H1 (cell line): ENCODE measurements at regions not wholly inside any gene's neighbourhood (a gene's known extent, or its start where the extent isn't known, plus 50 kb on each side); places are given as distances from the start of the nearest gene placed in this dataset.

Experiments
- CTCF ChIA-PET: fragments of 300-600 bp; sonication (Branson Sonifier 250); formaldehyde crosslinking; loops from one replicate; lab custom pipeline; 2021; ENCODE audit not compliant: partially characterized antibody; lab: Charles Lee
- POLR2A ChIA-PET: fragments of 300-600 bp; sonication (Branson Sonifier 250); formaldehyde crosslinking; loops from one replicate; lab custom pipeline; 2021; ENCODE audit warnings: inconsistent platforms; ENCODE audit not compliant: partially characterized antibody; lab: Charles Lee
- DNase-seq, 2 experiments: peaks; one replicate each; pipeline versions ENCODE4 v3.0.0 to v3.0.0-alpha.2; 2010 to 2022; ENCODE audit warnings: low spot score in 2 of 2, low read depth in 1 of 2, mixed read lengths in 1 of 2
- FAIRE-seq: peaks from 2 replicates; lab custom pipeline; 2011; peaks lifted over from hg19 to GRCh38; lab: Jason Lieb, UNC
- H2AFZ ChIP-seq: 2 replicates; pipeline ENCODE4 v1.8.1; 2012; ENCODE audit warnings: low read length, inconsistent platforms
- H2AK5ac ChIP-seq: 2 replicates; pipeline ENCODE4 v1.6.1; 2013; ENCODE audit warnings: low read depth, low read length
- H2BK120ac ChIP-seq: replicated peaks from 2 replicates; pipeline ENCODE3; 2013; ENCODE audit warnings: low read depth, low read length, inconsistent platforms
- H2BK12ac ChIP-seq: 2 replicates; pipeline ENCODE4 v1.6.1; 2013; ENCODE audit warnings: low read depth, low read length
- H2BK15ac ChIP-seq: 2 replicates; pipeline ENCODE4 v1.6.1; 2013; ENCODE audit warnings: low read length
- H2BK20ac ChIP-seq: 2 replicates; pipeline ENCODE4 v1.6.1; 2013; ENCODE audit warnings: low read length
- H2BK5ac ChIP-seq: 2 replicates; pipeline ENCODE4 v1.6.1; 2013; ENCODE audit warnings: low read depth, low read length
- H3K14ac ChIP-seq: 2 replicates; pipeline ENCODE4 v1.6.1; 2013; ENCODE audit warnings: inconsistent platforms; ENCODE audit not compliant: insufficient read length
- H3K18ac ChIP-seq: 2 replicates; pipeline ENCODE4 v1.6.1; 2013; ENCODE audit warnings: low read length; ENCODE audit errors: extremely low read depth
- H3K23ac ChIP-seq: 2 replicates; pipeline ENCODE4 v1.6.1; 2013; ENCODE audit warnings: inconsistent platforms; ENCODE audit not compliant: insufficient read length
- H3K23me2 ChIP-seq: 2 replicates; pipeline ENCODE4 v1.6.1; 2013; ENCODE audit warnings: low read depth, low read length
- H3K27ac ChIP-seq: 2 replicates; pipeline ENCODE4 v1.6.1; 2011; ENCODE audit warnings: low read depth, low read length, inconsistent platforms
- H3K27me3 ChIP-seq, 4 experiments: replicated peaks in 1 of 4; 1 replicate in 1 of 4; 2 replicates in 3 of 4; pipeline versions ENCODE4 v1.6.1 to v1.8.1; 2011 to 2013; ENCODE audit warnings: low read length in 3 of 4, mild to moderate bottlenecking in 3 of 4, inconsistent platforms in 2 of 4, mixed read lengths in 2 of 4, moderate library complexity in 1 of 4; ENCODE audit not compliant: control insufficient read depth in 3 of 4, insufficient read depth in 3 of 4; ENCODE audit errors: extremely low read depth in 1 of 4
- H3K36me3 ChIP-seq, 4 experiments: 2 replicates each; pipeline versions ENCODE4 v1.6.1 to v1.8.1; 2011 to 2013; ENCODE audit warnings: mild to moderate bottlenecking in 4 of 4, low read length in 3 of 4, moderate library complexity in 2 of 4, control low read depth in 1 of 4, inconsistent platforms in 1 of 4; ENCODE audit not compliant: insufficient read depth in 4 of 4, control insufficient read depth in 2 of 4
- H3K4ac ChIP-seq: replicated peaks from 2 replicates; pipeline ENCODE3; 2013; ENCODE audit warnings: low read length, low read depth, mixed read lengths, inconsistent platforms; ENCODE audit not compliant: insufficient read length
- H3K4me1 ChIP-seq, 4 experiments: replicated peaks in 1 of 4; 1 replicate in 1 of 4; 2 replicates in 3 of 4; pipeline versions ENCODE4 v1.6.1 to v1.8.1; 2011 to 2013; ENCODE audit warnings: low read length in 3 of 4, inconsistent platforms in 2 of 4, mixed read lengths in 1 of 4; ENCODE audit not compliant: insufficient read depth in 4 of 4, control insufficient read depth in 3 of 4
- H3K4me2 ChIP-seq, 2 experiments: 2 replicates each; pipeline versions ENCODE4 v1.6.1 to v1.8.1; 2011 to 2013; ENCODE audit warnings: low read depth in 2 of 2, low read length in 2 of 2, control low read depth in 1 of 2, inconsistent platforms in 1 of 2, mild to moderate bottlenecking in 1 of 2; ENCODE audit not compliant: insufficient read depth in 1 of 2
- H3K4me3 ChIP-seq, 4 experiments: fragments of 200-600, 300-600 bp in 1 of 4; sonication (generic), shearing (Covaris generic), sonication (Bioruptor Twin) in 1 of 4; 2 replicates each; pipeline versions ENCODE4 v1.5.1 to v1.8.1; 2011 to 2016; ENCODE audit warnings: low read length in 4 of 4, low read depth in 3 of 4, control low read depth in 2 of 4, inconsistent platforms in 2 of 4, mild to moderate bottlenecking in 2 of 4, mixed read lengths in 1 of 4, moderate library complexity in 1 of 4; ENCODE audit not compliant: insufficient read depth in 2 of 4; ENCODE audit errors: extremely low read depth in 1 of 4
- H3K56ac ChIP-seq: replicated peaks from 2 replicates; pipeline ENCODE3; 2013; ENCODE audit warnings: low read depth, mild to moderate bottlenecking, mixed read lengths, low read length, inconsistent platforms; ENCODE audit not compliant: insufficient read length
- H3K79me1 ChIP-seq: 2 replicates; pipeline ENCODE4 v1.6.1; 2013; ENCODE audit warnings: low read depth, low read length, control low read depth
- H3K79me2 ChIP-seq, 2 experiments: 2 replicates each; pipeline versions ENCODE4 v1.6.1 to v1.8.1; 2012 to 2013; ENCODE audit warnings: low read length in 2 of 2, mild to moderate bottlenecking in 2 of 2, inconsistent platforms in 1 of 2; ENCODE audit not compliant: insufficient read depth in 2 of 2, control insufficient read depth in 1 of 2
- H3K9ac ChIP-seq, 4 experiments: replicated peaks in 1 of 4; 1 replicate in 1 of 4; 2 replicates in 3 of 4; pipeline versions ENCODE4 v1.6.1 to v1.8.1; 2011 to 2013; ENCODE audit warnings: low read depth in 3 of 4, low read length in 3 of 4, control low read depth in 2 of 4, mild to moderate bottlenecking in 2 of 4, moderate library complexity in 2 of 4, inconsistent platforms in 1 of 4; ENCODE audit errors: extremely low read depth in 1 of 4
- H3K9me3 ChIP-seq, 2 experiments: 2 replicates each; pipeline versions ENCODE4 v1.6.1 to v1.8.1; 2012 to 2013; ENCODE audit warnings: mild to moderate bottlenecking in 2 of 2, moderate library complexity in 2 of 2, control low read depth in 1 of 2, inconsistent platforms in 1 of 2, low read depth in 1 of 2, low read length in 1 of 2, mixed read lengths in 1 of 2; ENCODE audit not compliant: insufficient read depth in 2 of 2
- H4K20me1 ChIP-seq, 2 experiments: replicated peaks in 1 of 2; 2 replicates each; pipeline versions ENCODE3 to v1.8.1; 2011 to 2013; ENCODE audit warnings: inconsistent platforms in 2 of 2, low read length in 2 of 2, mild to moderate bottlenecking in 1 of 2; ENCODE audit not compliant: insufficient read depth in 2 of 2, control insufficient read depth in 1 of 2
- H4K5ac ChIP-seq: 2 replicates; pipeline ENCODE4 v1.6.1; 2013; ENCODE audit warnings: low read length, low read depth, mixed read lengths, inconsistent platforms; ENCODE audit not compliant: insufficient read length
- H4K8ac ChIP-seq: 2 replicates; pipeline ENCODE4 v1.8.0; 2013; ENCODE audit warnings: mild to moderate bottlenecking, moderate library complexity, low read length, inconsistent platforms; ENCODE audit not compliant: insufficient read depth; ENCODE audit errors: extremely low read depth
- H4K91ac ChIP-seq: replicated peaks from 2 replicates; pipeline ENCODE3; 2013; ENCODE audit warnings: low read length, mixed read lengths, inconsistent platforms; ENCODE audit not compliant: insufficient read length
- ASH2L ChIP-seq: fragments of 200-600, 300-600 bp; sonication (generic); IDR thresholded peaks from one replicate; pipeline ENCODE4 v1.7.1; 2017; ENCODE audit warnings: low read length
- BACH1 ChIP-seq: IDR thresholded peaks from 2 replicates; pipeline ENCODE4 v1.6.1; 2012; ENCODE audit warnings: low read length, improper control_type of control experiment
- BRCA1 ChIP-seq: IDR thresholded peaks from 2 replicates; pipeline ENCODE4 v1.6.1; 2012; ENCODE audit warnings: low read depth, low read length, improper control_type of control experiment
- CHD1 ChIP-seq: IDR thresholded peaks from 2 replicates; pipeline ENCODE4 v1.6.1; 2012; ENCODE audit warnings: low read depth, low read length, improper control_type of control experiment
- CTCF ChIP-seq, 3 experiments: IDR thresholded peaks; 1 replicate in 2 of 3; 2 replicates in 1 of 3; pipeline versions ENCODE4 v1.5.1 to v1.6.1; 2011; ENCODE audit warnings: low read length in 3 of 3, mild to moderate bottlenecking in 3 of 3, inconsistent platforms in 2 of 3, low read depth in 1 of 3, moderate library complexity in 1 of 3; ENCODE audit not compliant: insufficient read depth in 1 of 3; ENCODE audit errors: control extremely low read depth in 1 of 3
- EGR1 ChIP-seq: IDR thresholded peaks from 2 replicates; pipeline ENCODE4 v1.6.1; 2011; ENCODE audit warnings: low read depth, low read length, borderline replicate concordance
- EP300 ChIP-seq, 2 experiments: IDR thresholded peaks; 1 replicate in 1 of 2; 2 replicates in 1 of 2; pipeline ENCODE4 v1.6.1; 2011 to 2012; ENCODE audit warnings: low read depth in 2 of 2, low read length in 2 of 2, mild to moderate bottlenecking in 2 of 2, borderline replicate concordance in 1 of 2, inconsistent platforms in 1 of 2, moderate library complexity in 1 of 2
- HDAC6 ChIP-seq: IDR thresholded peaks from one replicate; pipeline ENCODE4 v1.7.1; 2012; ENCODE audit warnings: low read depth, mild to moderate bottlenecking, inconsistent platforms, low read length, moderate library complexity
- RBBP5 ChIP-seq: IDR thresholded peaks from 2 replicates; pipeline ENCODE4 v1.7.1; 2012; ENCODE audit warnings: low read depth, mild to moderate bottlenecking, inconsistent platforms, low read length, moderate library complexity, borderline replicate concordance
- RXRA ChIP-seq: IDR thresholded peaks from 2 replicates; pipeline ENCODE4 v1.6.1; 2011; ENCODE audit warnings: low read depth, mild to moderate bottlenecking, low read length, moderate library complexity; ENCODE audit not compliant: insufficient read depth
- SIN3A ChIP-seq, 2 experiments: IDR thresholded peaks in 1 of 2; conservative IDR thresholded peaks in 1 of 2; 2 replicates each; pipeline ENCODE4 v1.6.1; 2011 to 2012; ENCODE audit warnings: low read length in 2 of 2, improper control_type of control experiment in 1 of 2, low read depth in 1 of 2, mild to moderate bottlenecking in 1 of 2
- ZNF274 ChIP-seq: IDR thresholded peaks from 2 replicates; pipeline ENCODE4 v1.7.0; 2012; ENCODE audit warnings: low read length, borderline replicate concordance; ENCODE audit errors: extremely low read depth
- WGBS, 2 experiments: shearing (Covaris generic) in 1 of 2; methylation state at CpG; one replicate each; pipeline versions ENCODE4 v1.1.6 to v1.1.7; 2013 to 2015; ENCODE audit warnings: low lambda C conversion rate in 2 of 2, mixed read lengths in 2 of 2, inconsistent platforms in 1 of 2, low coverage in 1 of 2, missing lambda C conversion rate in 1 of 2; ENCODE audit not compliant: insufficient replicate concordance in 2 of 2, insufficient coverage in 1 of 2, insufficient read length in 1 of 2; ENCODE audit errors: extremely low coverage in 1 of 2, missing lambda C conversion rate in 1 of 2; 5-methylcytosine and 5-hydroxymethylcytosine counted together

DNA sequence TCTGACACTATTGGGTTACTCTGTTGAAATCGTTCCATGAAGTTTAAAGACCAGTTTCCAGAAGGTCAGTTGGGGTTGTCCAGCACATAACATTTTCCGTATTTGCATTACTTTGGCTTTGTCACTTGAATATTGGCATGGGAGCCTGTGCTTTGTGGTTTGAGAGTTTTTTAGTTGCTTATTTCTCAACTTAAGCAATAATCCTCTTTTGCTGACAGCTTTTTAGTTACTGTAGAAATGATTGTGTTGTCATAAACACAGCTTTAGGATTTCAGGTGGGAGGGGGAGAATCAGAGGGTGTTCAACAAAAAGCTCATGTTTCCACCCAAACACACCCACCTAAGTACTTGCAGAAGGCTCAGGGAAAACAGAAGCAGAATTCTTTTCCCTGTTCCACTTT, 210.7 kb upstream of the TLL1 start:
- 90% methylated on average over 2 of the region's 2 CpGs; no CpG with 5 or more reads in 1 of the 2 experiments for WGBS, 2 experiments
- TF ChIP-seq ZNF274 (no peak), EP300 (IDR thresholded peaks at IDR 0.05; ENCODE audit: borderline replicate concordance in 1 of 2, low read depth in 2 of 2, low read length in 2 of 2) (no peak), BACH1 (no peak), ASH2L (no peak), CTCF (IDR thresholded peaks at IDR 0.05; ENCODE audit: control extremely low read depth in 1 of 3, insufficient read depth in 1 of 3, low read depth in 1 of 3, low read length in 3 of 3) (no peak), HDAC6 (no peak), CHD1 (no peak), SIN3A (conservative IDR thresholded peaks at IDR 0.05 in 1 of 2, IDR thresholded peaks at IDR 0.05 in 1 of 2; ENCODE audit: low read depth in 1 of 2, low read length in 2 of 2) (no peak), RXRA (no peak), EGR1 (no peak), RBBP5 (no peak), BRCA1 (no peak)
- no peak overlapping the region for H3K9ac ChIP-seq
- no peaks in the 10 kb centered on the region for H3K9me3 ChIP-seq
- FAIRE-seq: no peak
- H3K79me2 ChIP-seq: no peaks in the 10 kb centered on the region
- H3K14ac ChIP-seq: no peak overlapping the region
- H3K23me2 ChIP-seq: no peaks in the 10 kb centered on the region
- H3K4ac ChIP-seq: no peak overlapping the region
- no peak overlapping the region for H3K23ac ChIP-seq
- H2BK15ac ChIP-seq: no peak overlapping the region
- H2BK12ac ChIP-seq: no peak overlapping the region
- H3K27ac ChIP-seq: no peak overlapping the region
- H3K79me1 ChIP-seq: no peaks in the 10 kb centered on the region
- no peak overlapping the region for H4K5ac ChIP-seq
- no peak overlapping the region for H3K56ac ChIP-seq
- CTCF ChIA-PET: interaction anchor here (0.6 to 0.8 kb wide), 3 partner anchors 8 to 11 kb away, joined by 3 read pairs; no protein-coding TSS in a partner anchor
- H2BK120ac ChIP-seq: no peak overlapping the region
- no peak overlapping the region for H2AFZ ChIP-seq
- no peak overlapping the region for H3K4me2 ChIP-seq
- no peak overlapping the region for H2BK5ac ChIP-seq
- H4K20me1 ChIP-seq: no peaks in the 10 kb centered on the region
- peaks cover 0 to 5% (median 0%) of the 10 kb centered on the region in 4 experiments; a peak in 1 of 7 replicates for H3K4me1 ChIP-seq
- no peak overlapping the region for H2AK5ac ChIP-seq
- H2BK20ac ChIP-seq: 0 out of 2 replicates have a peak overlapping the region, but pooled peaks have one; percentile 62
- H3K27me3 ChIP-seq: no peaks in the 10 kb centered on the region
- DNase-seq: no peak
- H3K4me3 ChIP-seq: no peak overlapping the region
- H3K36me3 ChIP-seq: no peaks in the 10 kb centered on the region
- no peak overlapping the region for H4K8ac ChIP-seq
- POLR2A ChIA-PET: no interaction called here
- no peak overlapping the region for H3K18ac ChIP-seq
- H4K91ac ChIP-seq: no peak overlapping the region
